GM19025 (cell line): ENCODE measurements at regions not wholly inside any gene's neighbourhood (a gene's known extent, or its start where the extent isn't known, plus 50 kb on each side); places are given as distances from the start of the nearest gene placed in this dataset.
A peak's percentile ranks its signal among the peaks of the same experiment; 100 is the strongest.

ENCODE experiments used
- ATAC-seq: cut with Tn5 transposase; IDR thresholded peaks from one replicate; pipeline ENCODE4 v1.9.1; 2021; ENCODE audit warnings: mild to moderate bottlenecking, low read depth, moderate library complexity; ENCODE audit not compliant: unreplicated experiment

DNA sequence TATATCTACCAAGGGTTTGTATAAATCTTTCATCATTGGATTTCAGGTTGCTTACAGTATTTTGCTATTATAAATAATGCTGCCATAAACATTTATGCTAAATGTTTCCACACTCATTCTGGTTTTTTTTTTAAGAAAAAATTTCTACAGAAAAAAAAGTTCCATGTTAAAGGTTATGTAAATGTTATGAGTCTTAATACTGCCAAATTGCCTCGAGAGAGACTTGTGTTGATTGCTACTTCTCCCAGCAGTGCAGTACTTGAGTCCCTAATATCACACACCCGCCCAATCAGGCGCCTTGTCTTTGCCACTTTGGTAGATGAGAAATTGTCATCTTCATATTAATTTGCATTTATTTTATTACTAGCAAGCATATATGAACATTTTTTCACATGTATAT lies 96.7 kb upstream of the TMEM26 start:
- ATAC-seq = no peak

DNA sequence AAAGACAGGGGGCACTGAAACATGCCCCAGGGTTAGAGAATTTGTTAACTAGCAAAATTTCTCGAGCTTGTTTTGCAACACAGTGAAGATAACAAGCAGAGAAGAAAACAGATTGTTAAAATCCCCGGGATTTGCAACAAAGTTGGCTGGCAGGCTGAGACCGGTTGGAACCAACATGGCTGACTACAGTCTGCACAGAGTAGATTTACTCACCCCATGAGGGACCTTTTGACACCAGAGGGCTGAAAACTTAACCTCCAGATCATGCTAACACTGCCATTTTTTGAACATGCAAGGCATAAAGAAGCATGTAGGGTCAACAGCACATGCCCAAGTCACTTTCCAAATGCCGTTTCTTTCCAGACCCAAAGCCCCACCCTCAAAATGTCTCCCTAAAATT lies 95.2 kb upstream of the TMEM26 start:
- ATAC-seq = no peak

DNA sequence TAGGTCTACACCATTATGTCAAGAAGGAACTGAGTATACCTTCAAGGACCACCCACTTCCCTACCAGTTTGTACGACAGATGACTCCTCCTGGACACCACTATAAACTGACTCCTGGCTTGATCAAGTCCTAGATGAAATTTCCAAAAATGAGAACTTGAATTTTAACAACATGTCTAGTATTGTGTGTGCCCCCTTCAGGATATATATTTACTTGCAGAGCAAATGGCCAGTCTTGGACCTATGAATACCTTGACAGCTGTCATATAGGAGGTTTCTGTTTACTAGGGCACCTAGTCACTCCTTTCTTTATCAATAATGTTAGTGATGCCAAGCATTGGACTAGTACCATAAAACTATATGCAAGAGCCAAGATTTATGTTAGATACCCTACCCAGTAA lies 94.1 kb upstream of the TMEM26 start:
- ATAC-seq = no peak

DNA sequence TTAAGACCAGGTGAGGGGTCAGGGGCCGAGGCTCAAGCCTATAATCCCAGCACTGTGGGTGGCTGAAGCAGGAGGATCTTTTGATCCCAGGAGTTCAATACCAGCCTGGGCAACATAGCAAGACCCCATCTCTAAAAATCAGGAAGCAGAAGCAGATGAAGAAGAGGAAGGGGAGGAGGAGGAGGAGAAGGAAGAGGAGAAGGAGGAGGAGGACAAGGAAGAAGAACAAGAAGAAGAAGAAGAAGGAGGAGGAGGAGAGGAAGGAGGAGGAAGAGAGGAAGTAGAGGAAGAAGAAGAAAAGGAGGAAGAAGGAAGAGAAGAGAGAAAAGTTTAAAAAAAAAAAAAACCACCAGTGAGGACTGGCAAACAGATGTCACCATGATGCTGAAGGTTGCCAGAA lies 92.0 kb upstream of the TMEM26 start:
- no peak for ATAC-seq

DNA sequence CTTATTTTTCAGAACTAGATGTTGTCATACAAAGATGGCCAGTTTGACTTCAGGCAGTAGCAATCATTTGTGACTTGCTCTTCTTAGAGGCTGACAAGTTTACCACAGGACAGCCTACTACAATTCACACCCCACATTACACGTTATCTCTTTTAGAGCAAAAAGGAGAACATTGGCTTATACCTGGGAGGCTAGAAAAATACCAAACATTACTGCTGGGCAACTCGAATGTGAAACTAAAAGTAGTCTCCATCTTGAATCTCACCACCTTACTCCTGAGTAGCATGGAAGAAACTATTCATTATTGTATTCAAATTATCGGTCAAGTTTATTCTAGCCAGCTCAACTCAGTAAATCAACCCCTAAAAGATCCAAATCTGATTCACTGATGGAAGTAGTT lies 90.7 kb upstream of the TMEM26 start:
- ATAC-seq = no peak

DNA sequence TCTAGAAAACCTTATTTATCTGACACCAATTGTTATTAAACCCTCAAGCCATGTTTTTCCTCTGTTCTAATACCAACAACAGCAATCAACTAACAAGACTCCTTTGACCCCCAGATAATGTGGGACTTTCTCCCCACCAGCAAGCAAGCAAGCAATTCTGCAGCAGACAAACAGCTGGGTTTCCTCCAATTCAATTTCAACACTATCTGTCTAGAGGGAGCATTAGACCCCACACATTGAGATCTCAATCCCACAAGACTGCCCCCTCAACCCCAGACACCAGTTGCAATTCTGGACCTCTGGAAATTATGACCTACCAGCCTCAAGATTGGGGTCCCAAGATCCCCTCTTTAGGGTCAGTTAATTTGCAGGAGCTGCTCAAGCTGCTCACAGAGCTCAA lies 89.4 kb upstream of the TMEM26 start:
- no peak for ATAC-seq

DNA sequence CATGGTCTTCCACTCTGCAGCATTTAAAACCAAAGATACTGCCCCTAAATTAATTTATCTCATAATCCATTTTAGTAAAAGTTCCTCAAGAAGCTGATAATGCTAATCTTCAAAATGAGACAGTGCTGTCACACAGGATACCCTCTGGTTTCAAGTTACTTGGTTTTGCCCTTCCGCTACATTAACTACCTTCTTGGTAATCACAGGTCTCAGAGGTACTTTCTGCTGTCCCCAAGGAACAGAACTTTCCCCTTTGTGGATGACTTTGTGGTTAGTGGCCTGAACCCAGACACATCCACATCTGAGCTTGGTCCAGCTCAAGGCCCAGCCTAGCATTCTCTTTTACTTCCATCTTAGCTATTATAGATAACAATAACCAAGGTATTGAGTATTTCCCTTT lies 88.8 kb upstream of the TMEM26 start:
- peak; percentile 74 for ATAC-seq

DNA sequence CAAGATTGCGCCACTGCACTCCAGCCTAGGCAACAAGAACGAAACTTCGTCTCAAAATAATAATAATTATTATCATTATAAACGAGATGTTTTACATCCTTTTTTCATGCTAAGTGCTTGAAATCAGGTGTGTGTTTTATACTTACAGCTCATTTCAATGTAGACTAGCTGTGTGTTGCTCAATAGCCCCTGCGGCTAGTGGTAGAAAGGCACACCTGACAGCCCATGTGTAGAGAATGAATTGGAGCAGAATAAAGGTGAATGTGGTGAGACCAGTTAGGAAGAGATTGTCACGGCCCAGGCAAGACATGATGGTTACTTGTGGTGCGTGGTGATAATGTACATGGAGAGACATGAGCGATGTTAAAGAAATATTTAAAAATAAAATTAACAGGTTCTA lies 86.7 kb upstream of the TMEM26 start:
- no peak for ATAC-seq

DNA sequence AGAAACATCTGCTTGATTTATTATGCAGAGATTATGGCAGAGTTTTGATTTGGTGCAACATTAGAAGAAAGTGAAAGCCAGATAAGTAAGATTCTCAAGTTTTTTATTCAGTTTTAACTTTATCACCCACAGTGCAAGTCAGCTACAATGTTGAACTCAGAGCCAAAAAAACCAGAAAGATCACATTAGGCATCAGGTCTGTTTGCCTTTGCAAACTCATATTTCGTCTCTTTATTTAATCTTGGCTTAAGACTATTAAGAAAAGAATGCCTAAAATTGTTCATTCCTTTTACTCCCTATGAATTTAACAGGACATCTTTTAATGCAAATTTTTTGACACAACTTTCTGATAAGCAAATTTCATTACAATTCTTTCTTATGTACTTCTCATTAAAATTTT lies 76.0 kb upstream of the TMEM26 start:
- no peak for ATAC-seq

DNA sequence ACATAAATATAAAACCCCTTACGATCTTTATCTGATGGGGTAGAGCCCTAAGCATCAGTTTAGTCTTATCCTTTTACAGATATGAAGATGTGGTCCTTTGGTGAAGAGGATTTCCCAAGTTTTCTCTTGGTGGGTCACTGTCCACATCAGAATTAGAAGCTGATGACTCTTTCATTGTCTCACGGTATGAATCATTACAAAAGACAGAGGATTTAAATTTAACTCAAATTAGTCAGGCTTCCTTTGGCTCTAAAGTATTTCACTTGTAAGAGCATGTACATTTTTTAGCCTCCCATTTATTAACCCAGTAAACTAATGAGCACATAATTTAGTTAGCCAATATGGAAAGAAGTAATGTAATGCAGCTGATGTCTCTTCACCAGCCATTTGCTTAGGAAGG lies 49.9 kb upstream of the TMEM26 start:
- no peak for ATAC-seq
